Stimulated activated CD4-positive, alpha-beta T cell treated with anti-CD3 and anti-CD28 coated beads, TNF-alpha, amount 100 ng/mL, for 48 hours (primary cell): ENCODE measurements at regions not wholly inside any gene's neighbourhood (a gene's known extent, or its start where the extent isn't known, plus 50 kb on each side); places are given as distances from the start of the nearest gene placed in this dataset.

Source experiments
- DNase-seq, 3 donors: peaks; one replicate each; pipeline ENCODE4 v3.0.0-alpha.2; 2020; ENCODE audit warnings: low read depth in 3 of 3

GRCh38 chr3:95352471-95352870 is 1289.6 kb downstream of the NSUN3 start:
- no peak for DNase-seq

- DNase-seq: no peak
Observed at GRCh38 chr3:95354489-95354888, 1291.6 kb downstream of the NSUN3 start.

- DNase-seq: no peak
Observed at GRCh38 chr3:95356764-95357501, 1294.1 kb downstream of the NSUN3 start.

GRCh38 chr3:95387242-95388021 is 1324.6 kb downstream of the NSUN3 start:
- no peak for DNase-seq

GRCh38 chr3:95389725-95390313 is 1327.0 kb downstream of the NSUN3 start:
- no peak for DNase-seq

- no peak for DNase-seq
Observed at GRCh38 chr3:95394286-95394685, 1331.4 kb downstream of the NSUN3 start.

GRCh38 chr3:95399585-95399984 is 1336.7 kb downstream of the NSUN3 start:
- no peak for DNase-seq

GRCh38 chr3:95401693-95402092 is 1338.8 kb downstream of the NSUN3 start:
- DNase-seq: no peak

- DNase-seq: no peak
Observed at GRCh38 chr3:95407709-95408463, 1345.0 kb downstream of the NSUN3 start.

- no peak for DNase-seq
Observed at GRCh38 chr3:95408464-95408862, 1345.6 kb downstream of the NSUN3 start.

- no peak for DNase-seq
Observed at GRCh38 chr3:95418251-95418650, 1355.4 kb downstream of the NSUN3 start.

GRCh38 chr3:95424279-95424678 is 1361.4 kb downstream of the NSUN3 start:
- no peak for DNase-seq

- no peak for DNase-seq
Observed at GRCh38 chr3:95434491-95434890, 1371.6 kb downstream of the NSUN3 start.

GRCh38 chr3:95437409-95437808 is 1374.5 kb downstream of the NSUN3 start:
- no peak for DNase-seq

GRCh38 chr3:95438274-95438673 is 1375.4 kb downstream of the NSUN3 start:
- no peak for DNase-seq

GRCh38 chr3:95442766-95443165 is 1371.6 kb upstream of the EPHA6 start:
- no peak for DNase-seq

GRCh38 chr3:95449841-95450240 is 1364.6 kb upstream of the EPHA6 start:
- DNase-seq: no peak

GRCh38 chr3:95453242-95453641 is 1361.2 kb upstream of the EPHA6 start:
- DNase-seq: no peak

- DNase-seq: no peak
Observed at GRCh38 chr3:95456835-95457234, 1357.6 kb upstream of the EPHA6 start.

- no peak for DNase-seq
Observed at GRCh38 chr3:95459706-95460105, 1354.7 kb upstream of the EPHA6 start.

GRCh38 chr3:95460274-95460673 is 1354.1 kb upstream of the EPHA6 start:
- no peak for DNase-seq

- no peak for DNase-seq
Observed at GRCh38 chr3:95462161-95462560, 1352.2 kb upstream of the EPHA6 start.
